ENCODE measurements at regions not wholly inside any gene's neighbourhood (a gene's known extent, or its start where the extent isn't known, plus 50 kb on each side); places are given as distances from the start of the nearest gene placed in this dataset.
A peak's percentile ranks its signal among the peaks of the same experiment; 100 is the strongest.

DNA sequence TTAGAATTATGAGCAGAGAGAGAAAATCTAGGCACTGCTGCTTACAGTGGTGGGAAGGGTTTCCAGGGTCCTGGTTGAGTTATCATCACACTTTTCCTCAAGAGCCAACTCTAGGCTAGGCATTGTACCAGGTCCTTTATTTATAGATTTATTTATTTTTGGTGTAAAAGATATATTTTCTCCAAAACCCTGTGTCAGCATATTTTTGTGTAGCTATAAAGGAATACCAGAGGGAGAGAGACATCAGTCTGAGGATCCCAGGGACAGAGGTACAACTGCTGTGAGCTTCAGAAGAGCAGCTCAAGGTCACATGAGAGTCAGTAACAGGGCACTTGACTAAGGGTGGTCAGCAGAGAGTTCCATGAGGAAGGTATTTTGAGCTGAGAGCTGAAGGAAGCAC, 159.7 kb downstream of the SLC35B3 start:
- FAIRE-seq = no peak

DNA sequence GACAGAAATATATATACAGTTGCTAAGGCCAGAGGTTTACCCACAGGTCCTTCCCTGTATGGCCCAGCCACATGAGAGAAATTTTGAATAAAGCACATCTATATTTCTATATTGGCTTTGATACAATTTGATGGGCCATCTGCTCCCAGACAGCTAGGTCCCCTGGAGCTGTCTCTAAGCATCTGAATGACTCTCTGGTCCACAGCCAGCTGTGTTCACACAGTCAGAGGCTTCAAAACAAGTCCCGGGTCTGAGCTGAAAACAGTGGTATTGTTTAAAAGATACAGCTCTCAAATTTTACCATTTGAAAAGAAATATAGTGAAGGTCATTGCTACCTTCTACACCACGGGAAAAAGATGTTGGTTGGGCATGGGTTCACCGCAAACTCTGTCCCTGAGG, 161.1 kb downstream of the SLC35B3 start:
- FAIRE-seq = no peak

DNA sequence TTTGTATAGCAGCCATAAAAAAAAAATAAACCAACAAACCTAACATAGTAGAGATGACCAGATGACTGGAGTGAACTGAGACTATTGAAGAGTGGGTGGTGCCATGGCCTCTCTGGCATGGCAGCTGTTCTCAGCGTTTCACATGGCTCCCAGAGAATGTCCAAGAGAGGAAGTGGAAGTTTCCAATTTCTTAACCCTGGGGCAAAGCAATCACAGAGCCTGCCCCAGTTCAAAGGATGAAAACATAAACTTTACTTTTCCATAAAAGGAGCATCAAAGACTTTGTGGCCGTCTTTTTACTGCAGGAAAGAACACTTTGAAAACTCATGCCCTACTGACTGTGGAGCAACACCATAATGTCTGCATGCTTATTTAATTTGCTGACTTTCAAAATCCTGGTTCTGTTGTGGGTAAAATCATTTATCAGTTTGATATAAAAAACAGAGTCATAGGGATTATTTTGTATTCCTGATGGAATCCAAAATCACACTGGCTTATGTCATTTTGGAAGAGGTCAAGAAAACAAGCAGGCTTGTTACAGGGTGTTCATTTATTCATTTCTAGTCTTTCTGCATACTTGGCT, 165.4 kb downstream of the SLC35B3 start:
- no peak for FAIRE-seq

DNA sequence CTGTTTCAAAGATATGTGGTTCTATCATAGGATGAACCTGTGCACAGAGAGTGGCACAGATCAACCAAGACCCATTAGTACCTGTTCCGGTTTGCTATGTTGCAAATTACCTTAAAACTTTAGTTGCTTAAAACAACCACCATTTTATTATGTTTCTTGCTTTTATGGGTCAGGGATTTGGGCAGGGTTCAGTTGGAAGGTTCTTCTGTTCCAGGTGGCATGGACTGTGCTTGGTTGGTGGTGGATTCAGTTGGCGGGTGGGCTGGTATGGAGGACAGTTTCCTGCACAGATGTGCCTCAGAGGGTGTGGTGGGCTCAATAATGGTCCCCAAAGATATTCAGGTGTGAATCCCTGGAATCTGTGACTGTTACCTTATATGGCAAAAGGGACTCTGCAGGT, 166.3 kb downstream of the SLC35B3 start:
- FAIRE-seq = no peak

DNA sequence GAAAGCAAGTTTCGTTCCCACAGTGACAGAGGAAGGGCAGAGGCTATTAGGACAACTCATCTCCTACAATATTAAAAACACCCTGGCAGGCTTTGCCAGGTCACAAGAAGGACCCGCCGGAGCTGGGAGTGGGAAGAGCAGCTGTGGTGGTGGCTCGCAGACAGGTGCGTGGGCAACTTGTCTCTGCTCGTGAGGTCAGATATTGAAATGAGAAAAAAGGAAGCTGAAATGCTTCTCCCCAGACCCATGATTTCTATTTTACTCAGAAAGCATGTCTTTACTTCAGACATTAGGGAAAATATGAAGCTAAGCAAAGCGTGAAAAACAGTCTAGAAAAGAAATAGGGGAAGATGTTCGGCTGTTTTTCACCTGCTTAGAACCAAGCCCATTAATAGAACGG, 166.3 kb upstream of the EEF1E1 start:
- FAIRE-seq = no peak

DNA sequence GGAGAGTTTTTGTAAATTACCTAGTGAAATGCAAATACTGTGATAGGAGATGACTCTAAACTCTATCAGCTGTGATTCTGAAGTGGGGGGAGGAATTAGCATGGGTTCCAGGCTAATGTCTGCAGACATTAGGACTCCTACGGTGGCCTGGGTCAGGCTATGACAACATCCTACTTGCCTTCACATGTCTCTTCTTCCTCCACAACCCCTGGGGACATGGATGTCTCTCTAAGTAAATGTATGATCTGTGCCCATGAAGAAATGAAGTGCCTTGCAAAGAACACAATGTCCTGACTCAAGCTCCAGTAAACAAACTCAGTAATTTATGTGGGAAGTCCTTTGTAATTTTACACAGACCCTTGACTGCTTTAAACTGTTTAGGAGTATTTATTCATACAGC, 165.8 kb upstream of the EEF1E1 start:
- FAIRE-seq = no peak

DNA sequence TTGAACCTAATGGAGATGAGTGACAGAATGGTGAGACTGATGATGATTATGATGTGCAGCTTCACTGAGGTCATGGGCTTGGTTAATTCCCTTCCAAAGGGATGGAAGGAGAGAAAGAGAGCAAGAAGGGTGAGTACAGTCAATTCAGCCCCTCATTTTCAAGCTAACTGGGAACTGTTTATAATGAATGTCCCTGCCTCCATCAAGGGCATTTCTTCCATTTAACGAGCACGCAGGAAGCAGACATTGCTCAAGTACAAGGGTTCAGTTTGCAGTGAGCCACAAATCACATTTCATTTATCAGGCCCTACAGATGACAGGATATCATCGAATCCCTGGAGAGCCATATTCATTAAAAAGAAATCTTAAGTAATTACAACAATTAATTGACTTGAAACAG, 158.3 kb upstream of the EEF1E1 start:
- FAIRE-seq = no peak

DNA sequence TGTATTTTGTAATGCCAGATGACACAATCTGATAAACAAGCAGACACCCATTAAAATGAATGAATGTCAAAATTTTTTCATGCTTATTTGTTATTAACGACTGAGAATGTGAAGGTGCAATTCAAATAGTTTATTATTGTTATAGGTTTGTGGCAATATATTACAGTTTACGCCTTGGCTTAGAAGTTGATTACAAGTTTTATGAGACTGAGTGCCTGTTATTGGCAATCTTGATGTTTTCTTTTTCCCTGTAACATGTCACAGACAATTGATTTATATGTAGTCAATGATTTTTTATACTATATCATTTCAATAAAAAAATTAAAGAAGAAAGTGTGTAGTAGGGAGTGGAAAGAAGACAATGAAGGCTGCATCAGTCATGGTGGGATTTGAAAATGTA, 144.1 kb upstream of the EEF1E1 start:
- FAIRE-seq = no peak

DNA sequence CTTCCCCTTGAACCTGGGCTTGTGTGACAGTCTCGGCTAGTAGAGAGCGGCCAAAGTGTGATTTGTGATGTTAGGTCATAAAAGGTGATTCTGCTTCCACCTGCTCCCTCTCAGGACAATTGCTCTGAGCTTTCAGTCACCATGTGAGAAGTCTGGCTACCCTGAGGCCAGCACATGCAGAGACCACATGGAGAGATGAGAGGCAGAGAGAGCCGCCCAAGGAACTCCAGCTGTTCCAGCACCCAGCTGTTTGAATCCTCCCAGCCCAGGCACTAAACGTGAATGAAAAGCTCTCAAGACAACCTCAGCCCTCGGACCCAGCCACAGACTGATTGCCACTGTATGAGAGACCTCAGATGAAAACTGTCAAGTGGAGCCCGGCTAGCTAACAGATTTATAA, 143.4 kb upstream of the EEF1E1 start:
- FAIRE-seq = no peak

DNA sequence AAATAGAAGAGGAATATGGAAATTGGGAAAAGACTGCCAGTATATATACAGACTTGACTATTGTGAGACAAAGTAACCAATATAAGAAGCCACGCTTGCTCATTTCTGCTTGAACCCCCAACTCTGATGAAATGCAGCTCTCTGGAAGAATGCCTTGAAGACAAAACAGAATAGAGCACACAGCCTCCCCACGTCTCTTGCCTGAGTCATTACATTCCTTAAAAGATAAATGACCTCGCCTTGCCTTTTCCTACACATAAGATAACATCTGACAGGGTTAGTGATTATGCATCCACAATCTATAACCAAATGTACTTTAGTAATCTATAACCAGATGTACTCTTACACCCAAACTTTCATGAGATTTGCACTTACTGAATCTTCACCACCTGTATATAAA, 141.1 kb upstream of the EEF1E1 start:
- no peak for FAIRE-seq

DNA sequence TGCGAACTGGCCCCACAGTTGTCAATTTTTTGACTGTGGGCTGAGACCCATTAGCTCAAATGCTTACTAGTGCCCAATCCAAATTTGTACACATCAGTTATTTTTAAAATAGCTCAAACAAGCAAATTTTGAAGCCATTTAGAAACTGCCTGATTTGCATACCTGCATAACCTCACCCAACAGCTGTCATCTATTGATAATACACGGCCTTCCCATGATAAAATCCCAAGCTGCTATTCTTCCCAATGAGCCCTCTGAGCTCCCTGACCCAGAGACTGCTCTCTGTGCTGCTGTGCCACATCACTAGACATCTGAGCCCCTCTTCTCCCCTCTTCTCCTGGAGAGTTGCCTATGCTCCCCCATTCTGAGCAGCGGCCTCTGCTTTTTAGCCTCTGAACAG, 140.5 kb upstream of the EEF1E1 start:
- FAIRE-seq = no peak

DNA sequence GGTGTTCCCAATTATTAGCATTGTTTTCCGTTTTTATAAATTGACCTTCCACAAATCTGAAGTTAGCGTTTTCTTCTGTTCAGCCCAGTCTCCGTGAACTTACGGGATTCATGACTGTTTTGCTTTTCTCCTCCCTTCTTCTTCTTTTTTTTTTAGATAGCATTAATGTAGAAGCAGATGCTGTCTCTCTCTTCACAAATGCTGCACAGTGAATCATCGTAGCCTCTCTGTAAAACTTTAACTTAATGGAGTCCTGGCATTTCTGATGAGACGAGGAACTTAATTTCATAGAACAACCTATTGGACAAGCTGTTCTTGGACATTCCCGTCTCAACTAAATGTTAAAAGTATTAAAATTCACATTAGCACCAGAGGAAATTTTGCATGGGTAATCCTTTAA, 138.0 kb upstream of the EEF1E1 start:
- no peak for FAIRE-seq

DNA sequence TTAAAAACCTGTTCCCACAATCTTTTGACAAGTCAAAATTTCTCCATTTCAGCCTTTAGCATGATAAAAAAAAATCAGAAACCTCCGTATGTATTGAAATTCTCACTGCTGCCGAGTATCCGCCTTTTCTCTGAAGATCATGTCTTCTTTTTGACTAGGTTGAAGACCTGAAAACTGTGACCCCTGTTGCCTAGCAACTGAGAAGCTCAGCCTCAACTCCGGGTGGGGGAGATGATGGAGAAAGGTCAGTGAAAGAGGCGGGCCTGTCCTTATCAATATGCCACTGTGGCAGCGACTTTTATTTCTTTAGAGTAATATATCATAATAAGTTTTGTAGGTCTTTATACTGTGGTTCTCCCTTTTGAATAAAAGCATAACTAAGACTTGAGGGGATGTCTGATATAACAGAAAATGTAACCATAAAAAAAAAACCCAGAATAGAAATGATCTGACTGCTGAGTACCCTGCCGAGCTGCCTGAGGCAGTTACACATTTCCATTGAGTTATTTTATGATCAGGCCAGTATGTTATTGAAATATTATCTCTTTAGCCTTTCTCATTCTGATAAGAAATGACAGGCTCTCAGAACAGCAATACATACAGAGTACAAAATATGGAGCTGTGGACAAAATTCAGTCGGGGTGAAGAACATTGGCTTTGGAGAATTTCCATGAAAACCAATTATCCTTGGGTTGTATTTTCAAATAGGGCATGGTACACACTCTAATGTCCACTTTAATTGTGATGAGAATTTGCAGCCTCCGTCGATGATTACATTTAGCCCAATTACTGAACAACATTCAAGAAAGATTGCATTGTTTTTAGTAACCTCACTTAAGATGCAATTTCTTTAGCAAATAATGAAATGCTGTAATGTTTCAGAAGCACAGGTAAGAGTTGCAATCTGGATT, 136.7 kb upstream of the EEF1E1 start:
- no peak for FAIRE-seq

DNA sequence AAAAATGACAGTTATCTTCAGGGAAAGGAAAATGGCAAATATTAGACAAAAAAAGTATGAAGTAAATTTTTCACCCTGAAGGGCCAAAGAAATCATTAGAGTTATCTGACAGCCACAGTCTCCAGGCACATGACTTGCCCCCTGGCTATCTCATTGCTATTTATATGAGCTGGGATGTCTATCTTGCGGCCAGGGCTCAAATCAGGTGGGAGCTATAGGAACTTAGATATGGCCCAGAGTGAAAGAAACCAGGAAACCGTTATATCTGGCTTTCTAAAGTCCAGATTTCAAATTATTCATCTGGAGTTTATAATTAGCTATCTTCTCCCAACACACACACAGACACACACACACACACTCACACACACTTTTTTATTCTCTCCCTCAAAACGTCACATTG, 135.3 kb upstream of the EEF1E1 start:
- no peak for FAIRE-seq

DNA sequence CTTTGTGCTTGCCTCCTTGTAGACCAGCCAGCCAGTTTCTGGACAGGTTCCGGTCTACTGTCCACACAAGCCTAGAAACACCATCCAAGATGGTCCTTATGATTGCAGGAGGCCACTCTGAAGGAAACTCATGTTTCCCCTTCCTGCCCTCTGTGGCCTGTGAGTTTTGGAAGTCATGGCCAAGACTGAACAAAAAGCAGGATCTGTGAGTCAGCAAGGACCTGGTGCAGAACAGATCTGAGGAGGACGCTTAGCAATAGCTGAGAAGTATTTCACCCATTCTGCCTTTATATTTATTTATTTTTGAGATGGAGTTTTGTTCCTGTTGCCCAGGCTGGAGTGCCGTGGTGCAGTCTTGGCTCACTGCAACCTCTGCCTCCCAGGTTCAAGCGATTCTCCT, 134.6 kb upstream of the EEF1E1 start:
- no peak for FAIRE-seq

DNA sequence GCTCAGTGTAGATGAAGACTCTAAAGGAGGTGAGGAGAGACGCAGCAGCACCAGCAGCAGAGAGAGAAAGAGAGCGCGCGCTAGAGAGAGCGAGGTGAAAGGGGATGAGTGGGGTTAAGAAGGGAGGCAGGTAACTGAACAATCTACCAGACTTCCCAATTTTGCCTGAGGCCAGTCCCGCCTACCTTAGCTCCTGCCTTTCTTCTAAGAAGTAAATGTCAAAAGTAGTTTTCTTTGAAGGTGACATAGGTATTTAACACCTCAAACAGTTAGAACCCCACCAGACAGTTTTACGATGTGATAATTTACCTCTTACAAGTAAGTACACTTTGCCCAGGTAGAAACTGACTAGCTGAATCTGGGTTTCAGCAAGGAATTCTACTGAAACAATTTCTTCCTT, 132.0 kb upstream of the EEF1E1 start:
- FAIRE-seq = no peak

DNA sequence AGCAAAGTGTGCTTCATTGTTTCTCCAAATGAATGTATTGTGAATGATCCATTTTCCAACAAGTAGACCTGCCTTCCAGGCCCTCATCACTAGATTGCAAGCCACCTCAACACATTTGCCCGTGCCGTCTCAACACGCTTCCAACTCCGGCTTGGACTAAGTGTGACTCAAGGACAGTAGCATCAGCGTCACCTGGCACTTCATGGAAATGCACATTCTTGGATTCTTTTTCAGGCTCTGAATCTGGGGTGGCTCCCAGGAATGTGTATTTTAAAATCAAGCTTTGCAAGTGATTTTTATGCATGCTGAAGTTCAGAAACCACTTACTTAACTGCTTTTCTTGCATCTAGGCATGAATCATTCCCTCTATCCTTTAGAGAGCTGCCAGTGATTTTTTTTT, 129.6 kb upstream of the EEF1E1 start:
- no peak for FAIRE-seq

DNA sequence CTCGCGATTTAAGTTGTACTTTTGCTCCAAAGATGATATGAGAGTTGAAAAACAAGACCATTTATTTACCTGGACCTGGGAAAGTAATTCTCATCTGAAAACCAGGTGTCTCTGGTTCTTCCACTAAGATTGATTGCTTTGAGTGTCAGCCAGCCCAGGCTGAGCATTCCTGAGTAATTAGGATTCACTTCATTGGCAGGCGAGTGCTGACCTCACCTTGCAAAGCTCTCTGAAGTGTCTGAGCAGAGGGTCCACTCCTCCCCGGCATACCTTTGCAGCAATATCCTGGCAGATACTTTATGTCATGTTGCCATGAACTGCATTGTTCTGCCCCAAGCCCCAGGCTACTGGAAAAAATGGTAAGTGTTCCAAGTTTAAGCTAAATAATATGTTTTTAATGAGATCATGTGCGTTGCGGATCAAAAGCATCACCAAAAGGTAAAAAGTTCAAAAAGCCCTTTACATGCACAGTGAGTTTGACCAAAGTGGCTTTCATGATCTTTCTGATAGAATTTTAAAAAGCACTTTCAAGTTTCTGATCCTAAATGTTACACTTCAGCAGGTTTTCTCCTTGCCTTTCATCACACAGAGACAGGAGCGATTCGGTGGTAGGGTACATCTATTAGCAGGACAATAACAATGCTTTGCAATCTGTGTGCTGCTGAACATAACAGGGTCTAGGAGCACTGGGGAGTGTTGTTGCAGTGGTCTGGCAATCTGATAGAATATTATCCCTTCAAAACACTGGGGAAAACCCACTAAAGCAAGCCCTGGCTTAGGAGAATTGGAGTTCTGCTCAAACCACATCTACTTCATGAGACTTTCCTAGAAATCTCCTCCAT, 127.8 kb upstream of the EEF1E1 start:
- FAIRE-seq = no peak

DNA sequence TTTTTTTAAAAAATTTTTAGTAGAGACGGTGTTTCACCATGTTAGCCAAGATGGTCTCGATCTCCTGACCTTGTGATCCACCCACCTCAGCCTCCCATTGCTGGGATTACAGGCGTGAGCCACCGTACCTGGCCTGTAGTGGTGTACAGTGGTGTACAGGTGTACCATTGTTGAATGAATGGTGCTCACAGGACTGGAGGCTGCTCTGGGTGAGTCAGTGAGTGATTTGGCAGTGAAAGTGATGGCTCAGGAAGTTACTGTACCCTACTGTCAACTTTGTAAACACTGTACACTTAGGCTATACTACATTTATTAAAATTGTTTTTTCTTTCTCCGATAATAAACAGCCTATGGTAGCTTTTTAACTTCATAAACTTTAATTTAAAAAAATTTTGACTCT, 122.8 kb upstream of the EEF1E1 start:
- no peak for FAIRE-seq

DNA sequence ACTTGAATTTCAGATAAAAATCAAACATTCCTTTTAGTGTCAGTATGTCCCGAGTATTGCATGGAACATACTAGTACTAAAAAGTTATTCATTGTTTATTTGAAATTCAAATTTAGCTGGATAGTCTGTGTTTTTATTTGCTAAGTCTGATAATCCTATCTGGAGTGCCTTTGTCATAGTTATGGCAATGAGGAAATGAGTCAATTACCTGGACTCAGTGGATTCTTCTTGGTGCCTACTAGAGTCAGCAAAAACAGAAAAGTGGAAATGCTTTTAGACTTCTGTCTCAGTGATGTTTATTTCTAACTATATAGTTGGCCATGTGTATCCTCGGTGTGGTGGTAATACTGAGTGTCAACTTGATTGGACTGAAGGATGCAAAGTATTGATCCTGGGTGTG, 121.3 kb upstream of the EEF1E1 start:
- no peak for FAIRE-seq

DNA sequence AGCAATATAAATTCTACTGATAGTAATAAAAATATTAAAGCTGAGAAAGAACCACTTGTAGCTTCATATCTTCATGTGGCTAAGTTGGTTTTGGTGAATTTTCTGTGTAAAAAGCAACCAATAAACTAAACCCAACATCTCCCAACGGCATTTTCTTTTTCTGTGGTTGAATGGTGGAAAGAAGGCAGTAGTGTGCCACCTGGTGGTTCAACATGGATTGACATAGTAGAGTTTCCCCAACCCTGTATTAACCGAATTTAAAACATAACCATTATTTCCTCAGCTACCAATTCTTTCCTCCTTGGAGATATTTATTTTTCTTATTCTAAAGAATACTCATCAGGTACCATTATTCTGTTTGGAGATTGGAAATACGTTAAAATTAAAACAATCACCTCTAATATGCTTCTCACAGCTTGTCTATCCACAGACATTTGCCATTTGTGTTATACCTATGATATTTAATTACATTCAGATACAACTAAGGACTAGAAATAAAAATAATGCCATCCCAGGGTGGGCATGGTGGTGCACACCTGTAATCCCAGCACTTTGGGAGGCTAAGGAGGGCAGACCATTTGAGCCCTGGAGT, 117.1 kb upstream of the EEF1E1 start:
- peak; percentile 68 for FAIRE-seq

DNA sequence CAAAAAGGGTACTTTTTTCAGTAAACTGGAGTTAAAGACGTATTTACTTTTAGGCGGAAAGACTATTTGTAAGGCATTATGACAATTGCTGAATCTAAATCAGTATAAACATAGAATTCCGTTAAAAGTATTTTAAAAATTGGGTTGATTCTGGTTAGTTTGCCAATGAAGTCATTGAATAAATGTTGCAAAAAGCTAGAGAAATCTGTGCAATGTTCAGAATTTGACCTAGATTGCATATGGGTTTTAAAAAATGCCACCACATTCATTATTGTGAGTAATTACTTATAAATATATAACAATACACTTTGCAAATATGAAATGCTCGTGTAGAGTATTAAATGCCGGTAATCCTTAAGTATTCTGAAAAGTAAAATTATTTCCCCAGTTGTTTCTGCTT, 116.5 kb upstream of the EEF1E1 start:
- no peak for FAIRE-seq

DNA sequence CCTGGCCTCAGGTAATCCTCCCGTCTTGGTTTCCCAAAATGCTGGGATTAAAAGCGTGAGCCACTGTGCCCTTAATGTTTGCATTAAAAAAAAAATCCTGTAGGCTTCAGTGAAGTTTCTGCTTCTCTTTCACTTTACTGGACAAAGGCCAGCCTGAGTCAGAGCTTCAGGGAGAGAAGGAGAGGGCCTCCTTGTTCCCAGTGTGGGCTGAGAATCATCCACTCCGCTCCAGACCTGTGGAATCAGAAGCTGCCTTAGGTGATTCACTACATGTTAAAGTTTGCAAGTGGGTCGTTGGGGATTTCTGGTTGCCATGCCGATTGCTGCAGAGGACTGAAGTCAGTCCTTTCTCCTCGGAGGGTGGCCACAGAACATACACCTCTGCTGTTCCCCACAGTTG, 113.3 kb upstream of the EEF1E1 start:
- FAIRE-seq = no peak

DNA sequence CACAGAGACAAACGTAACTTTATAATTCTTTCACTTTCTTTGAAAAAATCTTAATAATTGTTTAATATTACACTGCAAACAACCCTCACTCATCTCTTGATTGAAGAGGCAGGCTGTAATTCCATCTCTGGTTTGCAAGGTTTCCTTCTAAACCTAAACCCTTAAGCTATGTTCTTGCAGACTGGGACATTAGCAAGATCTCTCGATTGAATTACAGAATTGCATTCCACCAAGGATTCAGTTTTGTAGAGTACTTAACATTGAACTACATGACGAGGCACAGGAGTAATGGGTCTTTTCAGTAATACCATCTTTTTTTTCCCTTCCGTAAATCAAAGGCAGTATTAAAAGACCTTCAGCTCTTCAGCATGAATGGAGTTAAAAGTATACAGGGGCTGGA, 111.6 kb upstream of the EEF1E1 start:
- no peak for FAIRE-seq

Data from TTC549 (cell line).